ENCODE measurements at regions not wholly inside any gene's neighbourhood (a gene's known extent, or its start where the extent isn't known, plus 50 kb on each side); places are given as distances from the start of the nearest gene placed in this dataset.
"Not testable (repeated sequence)": the region's sequence is repeated elsewhere in the genome, so short reads cannot be mapped to it uniquely, and the experiment has no call there.

DNA sequence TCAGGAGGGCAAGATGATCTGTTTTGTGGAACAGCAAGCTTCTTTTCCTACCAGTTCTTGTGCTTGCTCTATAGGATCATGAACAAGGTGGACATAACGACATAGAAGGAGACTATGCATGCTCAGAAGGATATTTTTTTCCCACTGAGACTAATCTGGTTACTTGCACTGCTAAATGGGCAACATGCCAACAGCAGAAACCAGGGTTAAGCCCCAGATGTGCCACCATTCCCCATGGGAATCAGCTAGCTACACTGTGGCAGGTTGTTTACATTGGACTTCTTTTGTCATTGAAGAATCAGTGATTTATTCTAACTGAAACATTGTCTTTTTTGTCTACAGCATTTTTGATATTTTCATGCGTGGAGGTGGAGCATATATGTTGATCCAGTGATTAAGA lies 165.6 kb downstream of the C4orf33 start:
- no peak for DNase-seq

DNA sequence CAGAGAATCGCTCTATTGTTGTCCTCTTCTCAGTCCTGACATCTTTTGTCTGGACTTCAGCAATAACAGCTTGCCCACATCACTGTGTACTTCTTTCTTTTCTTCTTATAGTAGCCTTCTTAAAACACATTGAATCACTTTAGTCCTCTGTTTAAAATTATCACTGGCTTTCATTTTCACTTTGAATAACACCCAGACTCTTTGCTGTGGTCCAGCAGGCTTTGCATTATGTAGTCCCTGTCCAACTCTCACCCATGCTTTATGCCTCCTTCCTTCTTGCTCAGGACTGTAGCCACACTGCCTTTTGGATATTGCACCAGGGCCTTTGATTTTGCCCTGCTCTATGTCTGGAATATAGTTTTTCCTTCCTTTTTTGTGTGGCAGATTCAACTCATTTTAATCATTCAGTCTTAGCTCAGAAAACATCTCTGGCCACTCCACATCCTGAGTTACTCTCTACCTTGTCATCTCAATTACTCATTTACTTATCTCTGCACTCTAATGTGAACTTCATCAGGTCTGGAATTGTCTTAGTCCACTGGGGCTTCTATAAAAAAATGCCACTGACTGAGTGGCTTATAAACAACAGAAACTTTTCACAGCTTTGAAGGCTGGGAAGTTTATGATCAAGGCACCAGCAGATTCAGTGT lies 168.2 kb downstream of the C4orf33 start:
- DNase-seq = no peak

DNA sequence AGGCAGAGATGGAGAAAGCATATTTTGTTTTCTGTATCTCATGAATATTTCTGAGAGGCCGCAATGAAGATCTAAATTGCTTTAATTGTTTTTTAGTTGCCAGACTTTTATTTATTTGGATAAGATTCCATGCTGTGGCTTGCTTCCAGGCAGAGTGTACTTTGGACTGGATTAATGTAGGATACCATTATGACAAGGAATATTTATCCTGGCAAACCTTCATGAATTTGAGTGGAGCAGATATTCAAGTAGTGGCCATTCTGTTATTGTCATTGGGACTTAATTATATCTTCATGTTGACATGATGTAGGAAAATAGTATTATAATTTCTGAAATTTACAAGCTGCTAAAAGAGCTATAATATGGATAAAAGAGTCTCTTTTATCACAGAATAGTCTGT lies 182.9 kb downstream of the C4orf33 start:
- no peak for DNase-seq

DNA sequence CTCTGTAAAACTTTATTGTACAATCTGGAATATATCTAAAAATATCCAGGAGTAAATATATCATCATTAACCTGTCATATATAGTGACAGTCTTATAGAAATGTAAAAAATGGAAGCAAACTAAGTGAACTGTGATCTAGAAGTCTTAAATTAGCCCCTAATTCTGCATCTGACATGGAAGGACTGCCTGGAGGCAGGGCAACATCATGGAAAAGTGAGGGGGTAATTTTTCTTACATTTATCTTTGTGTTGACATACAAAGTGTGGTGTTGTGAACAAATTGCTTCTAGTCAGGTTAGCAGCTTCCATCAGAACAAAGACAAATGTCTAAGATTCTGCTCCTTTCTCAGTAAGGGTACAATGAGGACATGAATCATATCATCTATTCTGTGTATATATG lies 186.3 kb downstream of the C4orf33 start:
- DNase-seq = no peak

DNA sequence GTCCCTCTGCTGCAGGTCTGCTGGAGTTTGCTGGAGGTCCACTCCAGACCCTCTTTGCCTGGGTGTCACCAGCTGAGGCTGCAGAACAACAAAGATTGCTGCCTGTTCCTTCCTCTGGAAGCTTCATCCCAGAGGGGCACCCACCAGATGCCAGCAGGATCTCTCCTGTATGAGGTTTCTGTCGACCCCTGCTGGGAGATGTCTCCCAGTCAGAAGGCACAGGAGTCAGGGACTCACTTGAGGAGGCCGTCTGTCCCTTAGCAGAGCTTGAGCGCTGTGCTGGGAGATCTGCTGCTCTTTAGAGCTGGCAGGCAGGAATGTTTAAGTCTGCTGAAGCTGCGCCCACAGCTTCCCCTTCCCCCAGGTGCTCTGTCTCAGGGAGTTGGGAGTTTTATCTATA lies 196.2 kb downstream of the C4orf33 start:
- DNase-seq = not testable (repeated sequence)

DNA sequence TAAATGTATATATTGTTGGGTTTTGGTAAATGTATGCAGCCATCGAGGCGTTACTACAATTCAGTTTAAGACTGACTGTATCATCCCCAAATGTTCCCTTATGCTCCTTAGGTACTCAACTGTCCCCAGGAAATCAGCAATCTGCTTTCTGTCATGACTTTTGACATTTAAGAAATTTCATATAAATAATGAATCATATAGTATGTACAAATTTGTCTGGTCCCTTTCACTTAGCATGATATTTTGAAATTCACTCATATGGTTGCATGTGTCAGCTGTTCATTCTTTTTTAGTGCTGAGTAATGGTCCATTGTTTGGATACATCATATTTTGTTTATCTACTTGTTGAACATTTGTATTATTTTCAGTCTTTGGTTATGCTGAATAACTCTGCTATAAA lies 218.8 kb downstream of the C4orf33 start:
- no peak for DNase-seq

DNA sequence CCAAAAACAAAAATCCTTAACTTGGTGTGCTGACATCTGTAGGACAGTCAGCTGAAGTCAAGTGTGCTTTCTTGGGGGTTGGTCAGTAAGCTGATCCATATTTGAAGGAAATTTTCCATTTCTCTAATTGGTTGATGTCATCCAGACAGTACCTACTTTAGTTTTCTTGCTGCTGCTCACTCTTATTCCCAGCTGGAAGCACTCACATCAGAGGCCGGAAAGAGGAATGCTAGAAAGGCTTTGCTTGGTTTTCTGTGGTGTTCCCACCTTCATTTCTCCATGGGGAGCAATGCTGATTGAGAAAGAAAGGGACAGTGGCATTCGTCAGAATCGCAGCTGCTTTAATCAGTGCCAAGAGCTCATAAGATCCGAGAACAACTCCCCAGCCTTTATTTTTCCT lies 227.0 kb downstream of the C4orf33 start:
- no peak for DNase-seq

DNA sequence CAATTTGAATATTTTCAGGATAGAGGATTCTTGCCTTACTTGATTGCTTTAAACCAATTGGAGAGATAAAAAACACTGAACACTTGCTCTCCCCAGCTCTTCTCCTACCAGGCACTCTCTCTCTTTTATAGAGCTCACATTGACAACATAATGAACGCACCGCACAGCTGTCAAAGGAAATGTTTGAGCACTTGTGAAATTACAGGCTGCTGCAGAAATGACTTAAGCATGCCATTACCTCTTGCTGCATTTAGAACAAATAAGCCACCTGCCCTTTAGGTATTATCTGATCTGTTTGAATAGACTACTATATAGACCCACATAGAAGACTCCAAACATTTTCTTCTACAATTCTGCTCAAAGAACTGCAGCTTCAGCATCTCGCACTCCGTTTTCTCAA lies 227.7 kb downstream of the C4orf33 start:
- no peak for DNase-seq

DNA sequence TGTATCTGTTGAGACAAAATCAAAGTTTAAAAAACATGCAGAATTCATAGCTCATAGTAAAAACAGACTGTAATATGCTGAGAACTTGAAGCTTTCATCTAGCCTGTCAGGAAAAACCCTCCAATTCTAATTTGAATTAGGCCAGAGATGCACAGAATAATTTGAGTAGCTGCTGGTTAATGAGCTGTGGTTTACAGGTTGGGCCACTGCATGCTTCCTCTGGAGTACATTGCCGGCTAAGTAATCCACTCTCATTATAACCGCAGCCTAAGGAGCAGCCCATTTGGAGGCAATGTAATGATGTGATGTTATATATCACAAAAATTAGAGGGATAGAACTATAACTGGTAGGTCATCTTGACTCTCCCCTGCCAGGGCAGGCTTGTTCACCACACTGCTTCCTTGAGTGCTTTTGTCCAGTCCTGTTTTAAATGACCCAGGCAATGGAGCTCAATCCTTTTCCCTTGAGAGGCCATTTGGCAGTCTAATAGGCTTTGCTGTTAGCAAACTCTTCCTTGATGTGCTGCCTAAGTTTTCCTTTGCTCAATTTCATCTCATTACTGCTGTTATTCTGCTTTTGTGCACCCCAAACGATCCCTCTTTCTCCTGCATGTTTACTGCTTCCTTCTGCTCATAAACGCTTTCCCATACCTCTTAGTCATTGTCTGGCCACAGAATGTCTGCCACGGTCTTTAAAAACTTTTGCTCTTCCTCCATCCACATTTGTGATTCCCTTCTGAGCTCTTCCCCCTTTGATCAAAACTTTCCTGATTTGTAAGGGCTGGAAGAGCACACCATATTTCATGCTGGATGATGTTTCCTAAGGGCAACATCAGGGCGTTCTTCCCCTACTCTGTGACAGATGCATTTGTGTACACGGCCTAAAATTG lies 230.9 kb downstream of the C4orf33 start:
- DNase-seq = no peak

DNA sequence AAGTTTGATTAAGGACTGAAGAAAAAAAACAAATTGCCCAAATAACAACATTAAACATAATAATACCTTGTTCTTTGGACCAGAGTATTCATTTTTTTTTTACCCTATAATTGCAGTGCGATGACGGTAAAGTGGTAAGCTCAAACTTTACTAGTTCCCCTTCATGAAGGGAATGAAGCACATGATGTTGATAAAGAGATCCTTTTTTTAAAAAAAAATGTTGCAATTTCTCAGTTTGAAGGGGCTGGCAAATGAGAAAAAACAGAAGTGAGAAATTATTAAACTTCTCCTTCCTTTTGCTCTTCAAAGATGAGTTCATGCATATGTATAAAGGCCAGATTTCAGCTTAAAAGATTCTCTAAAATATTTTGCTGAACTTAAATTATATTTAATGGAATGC lies 231.7 kb downstream of the C4orf33 start:
- DNase-seq = no peak

DNA sequence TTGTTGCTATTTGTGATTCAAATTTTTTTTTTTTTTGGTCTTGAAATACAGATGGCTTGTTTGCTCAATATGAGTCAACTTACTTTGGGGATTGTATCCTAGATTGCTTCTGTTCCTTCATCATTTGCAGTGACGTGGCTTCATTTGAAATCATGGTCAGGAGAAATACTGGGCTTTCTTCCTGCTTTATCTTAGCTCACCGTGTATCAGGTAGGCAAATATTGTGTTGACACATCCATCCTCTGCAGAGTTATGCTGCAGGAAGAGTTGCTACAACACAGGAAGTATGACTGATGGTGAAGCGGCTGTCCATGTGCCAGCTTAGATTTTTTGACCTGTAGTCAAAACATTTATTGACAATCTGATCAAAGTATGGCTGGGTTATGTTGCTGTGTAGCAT lies 232.2 kb downstream of the C4orf33 start:
- no peak for DNase-seq

DNA sequence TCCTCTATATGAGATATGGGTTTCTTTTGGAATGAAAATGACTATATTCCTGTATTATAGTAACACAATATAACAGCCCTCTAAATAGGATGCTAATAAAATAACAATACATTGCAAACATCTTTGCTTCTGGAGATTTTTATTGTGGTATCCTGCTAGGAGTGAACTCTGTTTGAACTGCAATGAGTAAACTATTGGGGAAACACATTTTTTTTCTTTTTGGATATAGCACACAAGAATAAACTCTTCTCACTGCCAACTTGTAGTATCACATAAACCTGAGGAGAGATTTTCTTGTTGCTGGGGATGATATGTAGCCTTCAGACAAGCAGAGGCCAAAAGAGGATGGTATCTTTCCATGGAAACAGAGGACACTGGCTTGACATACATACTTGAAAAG lies 238.2 kb downstream of the C4orf33 start:
- DNase-seq = no peak

DNA sequence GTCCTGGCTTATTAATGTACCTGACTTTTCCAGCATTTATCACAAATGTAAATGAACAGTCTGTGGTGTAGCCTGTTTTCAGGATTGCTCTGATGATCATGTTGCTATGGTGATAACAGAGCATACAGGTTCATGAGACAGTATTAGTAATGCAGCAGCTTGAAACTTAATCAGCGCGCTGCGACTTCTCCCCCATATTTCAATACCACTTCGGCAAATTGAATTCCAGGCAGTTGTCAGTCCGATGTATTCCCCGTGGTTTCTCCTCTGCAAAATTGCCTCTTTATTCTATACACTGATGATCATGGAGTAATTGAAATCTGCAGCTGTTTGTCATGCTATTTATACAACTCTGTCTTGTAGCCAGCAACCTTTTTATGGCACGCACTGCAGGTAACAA lies 239.3 kb downstream of the C4orf33 start:
- DNase-seq = no peak

DNA sequence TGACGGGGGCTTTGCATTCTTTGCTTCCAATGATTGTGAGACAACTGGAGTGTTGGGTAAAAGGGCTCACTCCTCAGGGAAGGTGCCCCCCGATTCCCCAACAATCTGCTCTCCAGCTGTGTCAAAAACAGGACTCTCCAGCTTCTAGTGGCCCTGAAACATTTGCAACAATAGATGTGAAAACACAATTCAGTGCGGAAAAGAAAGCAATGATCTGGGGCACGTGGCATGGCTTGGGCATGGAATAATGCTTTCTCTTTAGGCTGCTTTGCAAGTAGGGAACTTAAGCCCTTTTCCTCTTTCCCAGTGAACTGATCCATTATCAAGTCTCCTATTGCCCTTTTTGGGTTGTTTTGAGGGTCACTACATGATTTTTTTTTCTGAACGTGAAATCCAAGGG lies 239.9 kb downstream of the C4orf33 start:
- DNase-seq = no peak

DNA sequence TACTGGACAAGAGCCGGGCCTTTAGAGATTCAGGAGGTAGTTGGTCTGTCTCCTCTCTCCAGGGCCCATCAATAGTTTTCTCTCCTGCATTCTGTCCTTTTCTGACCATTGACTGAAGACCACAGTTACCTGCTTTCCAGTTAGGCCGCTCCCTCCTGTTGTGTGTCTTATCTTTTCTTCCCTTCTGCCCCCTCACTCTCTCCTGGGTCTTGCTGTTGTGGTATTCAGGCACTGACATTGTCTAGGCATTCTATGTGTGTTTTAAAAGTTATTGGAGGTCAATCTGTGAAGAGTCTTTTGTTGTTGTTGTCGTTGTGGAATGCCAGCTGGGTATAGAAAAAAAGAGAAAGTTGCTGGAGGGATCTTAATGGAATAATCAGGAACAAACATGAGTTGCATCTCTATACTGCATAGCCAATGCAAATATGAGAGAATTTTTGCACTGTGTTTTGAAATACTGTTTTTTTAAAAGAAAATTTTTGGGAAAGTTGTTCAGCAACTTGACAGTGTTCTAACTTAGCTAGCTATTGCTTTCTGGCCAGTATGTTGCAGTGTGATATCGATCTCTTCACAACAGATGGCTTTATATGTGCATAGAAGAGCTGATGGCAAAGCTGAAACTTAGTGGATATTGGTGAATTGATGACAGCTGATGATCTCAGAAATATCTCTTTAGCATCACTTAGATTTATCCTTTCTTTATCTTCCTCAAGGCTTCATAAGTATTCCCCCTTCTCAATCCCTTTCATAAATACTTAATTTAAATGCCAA lies 240.7 kb downstream of the C4orf33 start:
- DNase-seq = no peak

DNA sequence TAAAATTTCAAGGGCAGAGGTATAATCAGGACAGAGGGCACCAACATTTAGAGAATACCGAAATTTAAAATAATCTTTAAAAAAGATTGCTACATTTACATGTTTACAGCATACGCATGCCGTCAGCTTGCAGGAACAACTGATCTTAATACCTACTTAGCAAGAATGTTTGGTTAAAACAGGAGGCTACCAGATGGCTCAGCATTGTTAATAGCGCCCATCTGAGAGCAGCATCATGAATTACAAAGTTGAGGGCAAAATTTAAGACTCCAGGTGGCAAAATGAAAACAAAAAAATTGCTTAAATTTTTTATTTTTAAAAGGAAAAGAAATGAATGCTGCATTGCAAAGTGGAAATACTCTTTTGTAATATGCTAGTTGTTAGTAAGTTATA lies 241.3 kb downstream of the C4orf33 start:
- DNase-seq = no peak

DNA sequence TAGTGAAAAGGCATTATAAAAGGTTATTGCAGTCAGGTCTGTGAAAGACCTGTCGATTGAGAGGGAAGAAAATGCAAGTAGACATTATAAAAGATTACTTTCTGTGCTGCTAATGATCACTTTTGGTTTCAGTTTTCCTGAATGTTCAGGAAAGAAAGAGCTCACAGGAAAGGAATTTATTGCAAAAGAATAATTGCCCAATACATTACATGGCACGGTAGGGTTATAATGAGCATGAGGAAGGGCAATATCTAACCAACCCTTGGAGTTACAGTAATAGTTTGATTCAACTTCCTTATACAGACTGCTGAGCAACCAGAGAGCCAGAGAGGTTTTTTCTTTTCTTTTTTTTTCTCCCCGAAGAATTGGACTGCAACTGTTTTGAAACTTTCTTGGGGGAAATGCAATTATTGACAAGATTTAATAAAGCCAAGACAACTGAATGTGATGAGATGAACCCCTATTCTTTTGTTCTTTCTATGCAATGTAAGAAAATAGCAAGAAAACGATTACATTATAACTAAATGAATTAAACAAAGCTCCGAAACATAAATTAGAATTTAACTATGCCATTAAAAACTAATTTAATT lies 247.0 kb downstream of the C4orf33 start:
- peak; percentile 33 for DNase-seq

DNA sequence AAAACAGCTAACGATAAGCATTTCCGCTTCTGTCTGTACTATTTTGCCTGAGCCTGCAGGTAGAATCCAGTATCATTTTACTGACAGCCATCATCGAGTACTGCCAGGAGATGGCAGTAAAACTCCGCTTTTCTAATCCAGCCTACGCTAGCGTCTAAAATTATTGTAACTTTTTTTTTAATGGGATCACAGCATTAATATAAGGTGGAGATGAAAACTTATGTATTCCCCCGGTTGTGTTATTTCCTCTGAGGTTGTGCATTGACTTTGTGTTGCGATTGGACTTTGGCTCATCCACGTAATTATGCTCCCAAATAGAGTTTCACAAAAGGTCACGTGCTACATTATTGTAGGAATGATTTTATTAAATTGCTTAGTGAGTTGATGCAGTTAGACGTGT lies 248.1 kb downstream of the C4orf33 start:
- DNase-seq = no peak

DNA sequence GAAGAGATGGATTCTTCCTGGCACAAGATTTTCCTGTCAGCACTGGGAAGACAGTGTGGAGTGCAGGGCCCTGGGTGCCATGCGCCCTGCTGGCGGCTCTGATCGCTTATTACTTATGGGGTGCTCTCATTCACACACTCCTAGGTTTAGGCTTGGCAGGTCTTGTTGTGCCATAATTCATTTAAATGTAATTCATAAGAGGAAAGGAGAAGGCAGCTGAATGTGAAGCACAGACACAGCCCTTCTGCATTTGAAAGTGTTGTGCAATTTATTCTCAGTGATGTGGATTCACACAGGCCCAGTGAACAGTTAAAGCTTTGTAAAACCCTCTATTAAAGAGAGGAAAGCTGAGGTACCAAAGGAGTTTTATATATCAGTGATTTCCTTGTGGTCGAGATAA lies 249.7 kb downstream of the C4orf33 start:
- DNase-seq = no peak

DNA sequence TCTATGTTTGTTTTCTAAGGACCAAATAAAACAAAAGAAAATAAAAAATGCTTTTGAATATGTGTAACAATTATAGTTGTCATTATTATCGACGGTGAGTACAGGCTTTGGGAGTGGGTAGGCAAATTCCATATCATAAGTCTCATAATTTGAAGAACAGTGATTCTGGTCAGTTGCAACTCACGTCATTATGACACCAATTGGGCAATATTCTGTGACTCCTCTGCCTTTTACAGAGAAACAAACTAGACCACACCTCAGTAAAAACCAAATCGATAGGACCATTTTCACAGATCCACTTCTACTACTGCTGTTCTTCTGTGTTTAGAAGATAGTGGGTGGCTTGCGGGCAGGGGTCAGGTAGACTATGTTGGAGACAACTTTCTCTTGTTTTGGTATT lies 250.1 kb downstream of the C4orf33 start:
- no peak for DNase-seq

DNA sequence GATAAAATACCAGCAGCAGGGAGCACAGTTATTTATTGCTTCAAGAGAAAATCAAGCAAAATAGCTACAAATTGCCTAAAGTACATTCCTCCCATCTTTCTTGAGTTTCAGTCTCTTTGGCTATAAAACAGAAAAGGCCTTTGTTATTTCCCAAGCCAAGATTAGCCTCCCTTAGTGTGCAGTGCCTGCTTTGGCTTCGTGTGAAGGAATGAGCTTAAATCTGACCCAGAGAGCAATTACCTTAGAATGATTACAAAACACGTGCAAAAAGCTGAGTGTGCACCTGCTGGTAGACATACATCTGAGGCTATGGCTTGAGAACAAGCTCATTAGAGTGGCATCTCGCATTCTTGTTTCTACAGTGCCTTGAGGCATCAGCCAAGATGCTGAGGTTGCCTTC lies 250.8 kb downstream of the C4orf33 start:
- DNase-seq = no peak

DNA sequence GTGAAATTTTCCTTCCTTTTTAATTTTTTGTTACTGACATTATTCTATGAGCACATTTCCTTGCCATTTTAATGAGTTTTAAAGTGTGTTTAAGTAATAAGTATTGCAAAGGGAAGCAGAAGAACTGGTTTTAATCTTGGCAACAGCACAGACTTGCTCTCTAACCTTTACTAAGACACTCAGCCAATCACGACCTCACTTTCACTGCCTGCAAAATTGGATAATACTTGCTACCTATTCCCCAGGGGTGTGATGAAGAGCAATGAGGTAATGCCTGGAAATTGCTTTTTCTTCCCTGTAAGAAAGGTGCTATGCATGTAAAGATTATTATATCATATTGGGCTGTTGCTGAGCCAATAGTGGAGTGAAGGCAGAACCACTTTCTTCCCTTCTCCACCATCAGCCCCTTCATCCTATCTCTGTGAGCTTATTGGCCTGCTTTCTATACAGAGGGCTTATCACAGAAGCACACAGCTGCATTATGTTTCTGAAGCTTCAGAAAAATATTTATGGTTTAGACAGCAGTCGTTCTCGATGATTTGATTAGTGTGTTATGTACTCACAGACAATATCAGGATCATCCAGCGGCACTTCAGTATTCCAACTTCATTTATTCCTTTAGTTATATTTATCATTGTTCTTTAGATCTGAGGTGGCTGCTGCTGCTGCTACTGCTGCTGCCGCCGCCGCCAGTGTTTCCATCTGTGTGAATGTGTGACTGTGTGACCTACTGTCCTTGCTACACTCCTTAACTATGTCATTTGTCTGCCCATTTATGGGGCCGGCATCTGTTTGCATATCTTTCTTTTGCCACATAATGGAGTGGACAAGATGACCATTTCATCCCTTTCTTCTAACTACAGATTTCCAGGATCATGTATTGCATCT lies 255.1 kb downstream of the C4orf33 start:
- no peak for DNase-seq

Measured in NCI-H226 (cell line).